Middle frontal gyrus (tissue), 1 donor: ENCODE measurements at regions not wholly inside any gene's neighbourhood (a gene's known extent, or its start where the extent isn't known, plus 50 kb on each side); places are given as distances from the start of the nearest gene placed in this dataset.

Experiments used
- DNase-seq: peaks from one replicate; pipeline ENCODE4 v3.0.0-alpha.2; 2015; ENCODE audit warnings: low spot score; ENCODE audit errors: extremely low spot score

DNA sequence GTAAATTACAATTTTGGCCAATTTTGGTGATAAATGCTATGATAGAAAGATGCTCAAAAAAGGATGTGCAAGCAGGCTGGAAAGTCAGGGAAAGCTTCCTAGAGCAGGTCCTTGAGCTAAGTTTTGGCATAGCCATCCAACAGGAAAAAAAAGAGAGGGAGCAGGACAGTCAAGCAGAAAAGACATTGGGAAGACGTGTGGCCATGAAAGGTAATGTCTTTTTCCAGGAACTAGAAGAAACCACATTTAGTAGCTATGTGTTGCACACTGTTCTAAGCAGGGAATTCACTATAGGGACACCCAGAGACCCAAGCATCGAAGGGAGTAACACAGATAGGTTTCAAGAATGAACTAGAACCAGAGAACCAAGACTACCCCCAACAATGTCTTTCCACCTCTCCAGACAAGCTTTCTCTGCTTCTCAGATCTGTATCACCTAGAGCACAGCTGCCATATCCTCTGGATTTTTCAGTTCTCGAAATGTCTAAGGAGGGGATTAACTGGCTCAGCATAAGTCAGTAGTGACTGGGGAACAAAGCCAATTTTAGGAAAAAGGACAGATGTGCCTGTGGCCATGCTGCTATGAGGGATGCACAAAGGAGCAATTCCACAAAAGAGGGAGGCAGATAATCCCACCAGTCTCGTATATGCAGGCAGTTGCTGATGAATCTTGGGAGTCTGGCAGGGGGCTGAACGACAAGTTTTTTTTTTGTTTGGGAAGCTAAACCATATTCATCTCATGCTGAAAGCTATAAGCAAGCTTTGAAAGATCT is 97.1 kb upstream of the DAB1 start:
- DNase-seq, result no peak

DNA sequence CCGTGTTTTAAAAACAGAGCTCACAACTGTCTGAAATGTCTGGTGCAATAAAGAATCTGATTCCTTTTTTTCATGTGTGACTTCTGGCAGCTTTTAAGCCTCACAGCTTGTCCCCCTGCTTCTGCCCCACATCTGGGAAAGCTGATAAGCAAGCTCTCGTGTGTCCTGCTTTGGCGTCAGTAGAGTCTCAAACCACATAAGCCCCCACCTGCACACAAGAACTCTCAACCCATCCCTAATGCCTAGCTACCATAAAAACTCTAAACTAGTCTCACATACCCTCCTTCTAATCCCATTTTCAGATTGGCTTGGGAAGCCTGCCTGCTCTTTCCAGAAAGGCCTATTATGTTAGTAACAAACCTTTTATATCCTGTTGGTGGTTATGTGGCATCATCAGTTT is 94.6 kb upstream of the DAB1 start:
- DNase-seq, result no peak

- no peak for DNase-seq
Measured at GRCh38 chr1:57517587-57518374, 93.9 kb upstream of the DAB1 start.

DNA sequence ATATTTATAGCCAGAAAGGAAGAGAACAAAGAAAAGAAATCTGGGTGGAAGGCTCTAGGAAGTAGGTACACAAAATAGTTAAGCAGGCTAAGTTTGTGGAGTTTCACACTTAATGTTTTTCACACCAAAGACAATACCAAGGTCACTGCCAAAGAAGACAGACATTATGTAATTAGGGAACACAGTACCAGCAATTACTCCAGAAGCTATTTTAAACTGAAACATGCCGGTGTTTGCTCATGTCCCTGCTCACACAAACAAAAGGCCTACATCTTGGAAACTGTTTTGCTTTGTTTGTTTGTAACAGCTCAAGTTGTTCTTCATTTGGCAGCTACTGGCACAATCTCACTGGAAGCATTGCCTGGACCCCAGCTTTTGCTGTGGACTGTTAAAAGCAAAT is 88.5 kb upstream of the DAB1 start:
- DNase-seq, result no peak

DNA sequence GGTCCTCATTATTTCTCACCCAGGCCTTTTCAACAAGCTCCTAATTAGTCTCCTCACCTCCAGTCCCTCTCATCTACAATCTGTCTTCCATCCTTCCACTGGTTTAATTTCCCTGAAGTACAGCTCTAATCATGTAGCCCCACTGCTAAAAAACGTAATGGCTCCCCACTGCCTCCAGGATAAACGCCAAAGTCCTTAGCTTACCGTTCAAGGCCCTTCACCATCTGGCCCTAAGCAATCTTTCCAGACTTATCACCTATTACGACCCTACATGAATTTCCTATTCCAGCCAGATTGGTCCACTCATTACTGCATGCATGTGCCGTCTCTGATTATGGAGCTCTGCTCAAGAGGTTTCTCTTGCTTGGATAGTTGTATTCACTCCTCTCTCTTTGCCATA is 83.1 kb upstream of the DAB1 start:
- DNase-seq, result no peak

DNA sequence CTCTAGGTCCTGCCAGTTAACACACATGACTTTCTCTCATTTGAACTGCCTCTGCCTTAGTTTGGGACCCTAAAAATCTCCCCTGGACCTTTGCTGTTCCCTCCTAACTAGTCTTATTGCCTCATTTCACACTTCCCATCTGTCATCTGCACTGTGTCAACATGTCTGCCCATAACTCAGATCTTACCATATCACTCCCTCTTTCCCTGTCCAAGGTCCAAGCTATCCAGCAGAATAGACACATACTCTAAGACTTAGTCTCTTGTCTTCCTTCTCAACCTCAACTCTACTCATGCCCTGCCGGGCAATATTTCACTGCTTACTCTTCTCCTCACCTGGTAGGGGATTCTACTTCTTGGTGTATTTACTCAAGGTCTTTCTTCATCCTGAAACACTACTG is 79.5 kb upstream of the DAB1 start:
- no peak for DNase-seq

DNA sequence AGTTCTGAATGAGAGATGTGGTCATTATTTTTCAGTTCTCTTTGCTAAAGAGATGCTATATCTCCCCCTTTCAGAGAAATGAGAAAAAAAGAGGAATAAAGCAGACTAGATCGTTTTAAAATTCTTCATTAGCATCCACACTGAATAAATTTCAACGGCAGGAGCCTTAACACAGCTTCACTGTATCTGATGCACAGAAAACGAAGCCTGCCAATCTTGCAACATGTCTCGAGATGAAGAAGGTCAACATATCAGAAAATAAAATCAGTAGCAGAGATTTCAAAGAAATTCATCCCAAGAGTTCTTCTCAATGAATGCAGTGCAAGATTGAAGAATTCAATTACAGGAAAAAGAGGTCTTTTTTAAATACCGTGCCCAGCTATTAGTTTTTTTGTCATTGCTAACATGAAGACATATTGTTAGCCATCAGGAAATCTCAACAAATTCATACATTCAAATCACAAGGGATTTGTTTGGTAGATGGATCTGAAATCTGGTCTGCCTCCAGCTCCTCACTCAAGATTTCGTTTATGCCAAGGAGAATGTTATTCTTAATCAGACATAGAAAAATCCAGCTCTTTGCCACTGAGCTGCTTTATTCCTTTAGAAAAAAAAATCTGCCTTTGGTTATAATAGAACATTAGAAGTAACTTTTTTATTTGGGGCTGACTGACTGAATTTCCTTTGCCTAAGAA is 76.4 kb upstream of the DAB1 start:
- no peak for DNase-seq

- DNase-seq, result no peak
Measured at GRCh38 chr1:57494530-57495079, 70.7 kb upstream of the DAB1 start.

DNA sequence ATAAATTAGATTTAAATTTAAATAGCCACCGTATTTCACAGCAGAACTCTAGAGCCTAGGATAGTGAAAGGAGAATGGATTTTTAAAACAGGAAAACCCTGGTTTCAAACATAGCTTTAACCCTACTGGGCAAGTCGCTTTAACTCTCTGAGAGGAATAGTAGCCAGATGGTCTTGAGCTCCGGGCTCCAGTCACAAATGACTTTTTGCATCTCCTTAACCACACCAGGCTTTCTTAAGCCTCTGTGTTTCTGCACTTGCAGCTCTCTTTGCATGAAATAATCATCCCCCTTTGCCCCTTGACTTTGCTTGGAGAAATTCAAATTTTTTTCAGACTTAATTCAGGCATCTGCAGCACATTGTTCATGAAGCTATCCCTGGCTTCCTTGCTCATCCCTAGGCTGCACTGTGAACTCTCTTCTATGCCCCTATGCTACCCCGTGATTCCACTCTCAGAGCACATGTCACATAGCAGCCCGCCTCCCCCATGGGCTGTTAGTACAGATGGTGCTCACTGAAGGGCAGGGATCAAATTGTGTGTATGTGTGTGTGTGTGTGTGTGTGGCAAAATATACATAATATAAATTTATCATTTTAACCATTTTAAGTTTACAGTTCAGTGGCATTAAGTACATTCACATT is 68.8 kb upstream of the DAB1 start:
- no peak for DNase-seq

DNA sequence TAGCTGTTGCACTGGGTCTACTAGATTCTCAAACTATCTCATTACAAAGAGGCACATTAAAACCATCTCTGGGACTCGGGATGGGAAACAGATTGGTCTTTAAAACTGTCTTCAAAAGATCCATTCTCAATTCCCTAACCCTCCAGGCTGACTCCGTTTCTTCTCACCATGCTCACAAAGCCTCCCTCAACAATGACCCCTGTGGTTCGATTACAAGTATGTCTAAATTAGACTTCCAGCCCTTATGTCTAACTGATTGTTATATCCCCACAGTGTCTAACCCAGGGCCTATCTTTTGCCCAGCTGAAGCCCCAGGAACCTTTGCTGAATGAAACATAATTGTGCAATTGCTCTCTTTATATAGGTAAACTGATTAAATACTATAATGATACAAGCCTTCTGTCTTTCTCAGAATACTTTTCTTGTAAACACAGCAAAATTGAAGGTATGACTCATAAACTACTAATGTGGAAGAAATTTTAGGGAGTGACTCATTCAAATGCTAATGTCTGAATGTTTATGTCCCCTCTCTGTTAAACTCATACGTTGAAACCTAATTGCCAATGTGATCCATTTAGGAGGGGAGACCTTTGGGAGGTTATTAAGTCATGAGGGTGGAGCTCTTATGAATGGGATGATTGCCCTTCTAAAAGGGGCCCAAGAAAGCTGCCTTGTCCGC is 65.6 kb upstream of the DAB1 start:
- no peak for DNase-seq

GRCh38 chr1:57485643-57486042 is 61.8 kb upstream of the DAB1 start:
- no peak for DNase-seq

DNA sequence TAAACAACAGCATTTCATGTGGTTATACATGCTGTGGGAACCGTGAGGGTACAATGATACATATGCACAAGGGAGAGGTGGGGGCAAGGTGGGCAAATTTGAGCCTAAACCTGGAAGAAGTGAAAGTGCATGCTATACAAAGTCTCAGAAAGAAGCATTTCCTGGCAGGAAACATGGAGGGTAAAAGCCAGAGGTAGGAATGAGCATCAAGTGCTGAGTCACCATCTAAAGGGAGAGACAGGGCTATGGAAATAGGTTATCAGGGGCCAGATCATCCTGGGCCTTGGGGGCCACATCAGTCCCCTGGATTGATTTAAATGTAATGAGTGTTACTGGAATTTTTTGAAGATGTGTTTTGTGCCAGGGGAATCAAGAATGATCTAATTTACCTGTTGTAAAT is 60.1 kb upstream of the DAB1 start:
- no peak for DNase-seq

DNA sequence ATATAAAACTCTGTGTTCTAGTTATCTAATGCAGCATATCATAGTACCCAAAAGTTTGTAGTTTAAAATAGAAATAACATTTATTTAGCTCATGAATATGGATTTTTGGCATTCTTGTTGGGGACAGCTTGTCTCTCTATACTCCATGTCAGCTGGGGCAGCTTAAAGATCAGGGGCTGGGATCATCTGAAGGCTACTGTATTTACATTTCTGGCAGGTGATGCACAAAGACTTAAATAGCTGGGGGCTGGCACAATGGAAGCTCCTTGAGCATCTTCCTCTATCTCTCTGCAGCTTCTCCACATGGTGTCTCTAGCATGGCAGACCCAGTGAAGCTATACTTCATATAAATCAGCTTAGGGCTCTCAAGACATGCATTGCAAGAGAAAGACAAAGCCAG is 55.6 kb upstream of the DAB1 start:
- no peak for DNase-seq

GRCh38 chr1:57475366-57475765 is 51.5 kb upstream of the DAB1 start:
- no peak for DNase-seq

DNA sequence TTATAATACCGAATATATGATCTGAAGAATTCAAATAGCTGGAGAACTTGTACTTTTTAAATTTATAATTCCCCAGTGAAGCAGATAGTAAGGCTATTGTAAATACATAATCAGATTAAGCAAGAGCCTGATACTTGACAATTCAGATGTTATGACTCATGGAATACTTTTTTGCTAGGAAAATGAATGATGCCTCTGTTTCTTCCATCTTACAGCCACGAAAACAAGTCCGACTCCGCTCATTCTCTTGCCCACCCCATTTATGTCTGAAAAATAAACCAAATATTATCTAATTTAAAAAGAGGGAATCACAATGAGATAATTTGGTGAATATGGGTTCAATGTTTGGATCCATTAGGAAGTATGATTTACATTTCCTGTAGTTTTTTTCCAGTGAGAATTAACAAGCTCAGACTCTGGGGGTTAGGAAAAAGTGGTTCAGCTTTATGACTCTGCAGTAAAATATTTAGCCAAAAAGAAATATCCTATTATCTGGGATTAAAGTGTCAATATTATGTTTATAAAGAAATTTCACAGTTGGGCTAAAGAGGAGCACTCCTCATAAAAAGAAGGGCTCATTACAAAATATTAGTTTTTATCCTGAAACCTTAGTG is 50.4 kb upstream of the DAB1 start:
- no peak for DNase-seq
